ENCODE measurements at regions not wholly inside any gene's neighbourhood (a gene's known extent, or its start where the extent isn't known, plus 50 kb on each side); places are given as distances from the start of the nearest gene placed in this dataset.

- DNase-seq (ENCODE audit: low read depth in 3 of 3, low spot score in 1 of 3), result no peak
Observed at GRCh38 chr11:127564810-127565209, 564.2 kb upstream of the KIRREL3 start.

- no peak for DNase-seq (ENCODE audit: low read depth in 3 of 3, low spot score in 1 of 3)
Observed at GRCh38 chr11:127559978-127560377, 559.4 kb upstream of the KIRREL3 start.

GRCh38 chr11:127552446-127552845, 551.9 kb upstream of the KIRREL3 start:
- no peak for DNase-seq (ENCODE audit: low read depth in 3 of 3, low spot score in 1 of 3)

GRCh38 chr11:127531167-127531566, 530.6 kb upstream of the KIRREL3 start:
- DNase-seq (ENCODE audit: low read depth in 3 of 3, low spot score in 1 of 3), result no peak

GRCh38 chr11:127528297-127528696, 527.7 kb upstream of the KIRREL3 start:
- no peak for DNase-seq (ENCODE audit: low read depth in 3 of 3, low spot score in 1 of 3)

- no peak for DNase-seq (ENCODE audit: low read depth in 3 of 3, low spot score in 1 of 3)
Observed at GRCh38 chr11:127524618-127525017, 524.0 kb upstream of the KIRREL3 start.

- no peak for DNase-seq (ENCODE audit: low read depth in 3 of 3, low spot score in 1 of 3)
Observed at GRCh38 chr11:127521413-127521812, 520.8 kb upstream of the KIRREL3 start.

GRCh38 chr11:127507851-127508250, 507.3 kb upstream of the KIRREL3 start:
- DNase-seq (ENCODE audit: low read depth in 3 of 3, low spot score in 1 of 3), result no peak

GRCh38 chr11:127506647-127507046, 506.1 kb upstream of the KIRREL3 start:
- DNase-seq (ENCODE audit: low read depth in 3 of 3, low spot score in 1 of 3), result no peak

- no peak for DNase-seq (ENCODE audit: low read depth in 3 of 3, low spot score in 1 of 3)
Observed at GRCh38 chr11:127506126-127506525, 505.6 kb upstream of the KIRREL3 start.

GRCh38 chr11:127496165-127496564, 495.6 kb upstream of the KIRREL3 start:
- no peak for DNase-seq (ENCODE audit: low read depth in 3 of 3, low spot score in 1 of 3)

- no peak for DNase-seq (ENCODE audit: low read depth in 3 of 3, low spot score in 1 of 3)
Observed at GRCh38 chr11:127493330-127494022, 492.9 kb upstream of the KIRREL3 start.

GRCh38 chr11:127492029-127492428, 491.5 kb upstream of the KIRREL3 start:
- no peak for DNase-seq (ENCODE audit: low read depth in 3 of 3, low spot score in 1 of 3)

GRCh38 chr11:127491589-127491988, 491.0 kb upstream of the KIRREL3 start:
- DNase-seq (ENCODE audit: low read depth in 3 of 3, low spot score in 1 of 3), result no peak

- no peak for DNase-seq (ENCODE audit: low read depth in 3 of 3, low spot score in 1 of 3)
Observed at GRCh38 chr11:127490896-127491295, 490.3 kb upstream of the KIRREL3 start.

GRCh38 chr11:127485541-127485940, 485.0 kb upstream of the KIRREL3 start:
- DNase-seq (ENCODE audit: low read depth in 3 of 3, low spot score in 1 of 3), result no peak

GRCh38 chr11:127481391-127481790, 480.8 kb upstream of the KIRREL3 start:
- DNase-seq (ENCODE audit: low read depth in 3 of 3, low spot score in 1 of 3), result no peak

- DNase-seq (ENCODE audit: low read depth in 3 of 3, low spot score in 1 of 3), result no peak
Observed at GRCh38 chr11:127478826-127479225, 478.3 kb upstream of the KIRREL3 start.

- DNase-seq (ENCODE audit: low read depth in 3 of 3, low spot score in 1 of 3), result no peak
Observed at GRCh38 chr11:127474766-127475165, 474.2 kb upstream of the KIRREL3 start.

GRCh38 chr11:127472505-127472904, 471.9 kb upstream of the KIRREL3 start:
- no peak for DNase-seq (ENCODE audit: low read depth in 3 of 3, low spot score in 1 of 3)

- no peak for DNase-seq (ENCODE audit: low read depth in 3 of 3, low spot score in 1 of 3)
Observed at GRCh38 chr11:127471662-127472061, 471.1 kb upstream of the KIRREL3 start.

GRCh38 chr11:127470306-127470884, 469.8 kb upstream of the KIRREL3 start:
- DNase-seq (ENCODE audit: low read depth in 3 of 3, low spot score in 1 of 3), result no peak

GRCh38 chr11:127464325-127464724, 463.8 kb upstream of the KIRREL3 start:
- no peak for DNase-seq (ENCODE audit: low read depth in 3 of 3, low spot score in 1 of 3)

Data from stimulated activated CD4-positive, alpha-beta T cell treated with anti-CD3 and anti-CD28 coated beads, TNF-alpha, amount 100 ng/mL, for 1 hour (primary cell).